ENCODE measurements at regions not wholly inside any gene's neighbourhood (a gene's known extent, or its start where the extent isn't known, plus 50 kb on each side); places are given as distances from the start of the nearest gene placed in this dataset.
"Not testable (repeated sequence)": the region's sequence is repeated elsewhere in the genome, so short reads cannot be mapped to it uniquely, and the experiment has no call there.

- no peak for DNase-seq (ENCODE audit: extremely low read depth in 1 of 11, low read depth in 9 of 11, low spot score in 4 of 11)
These were observed 126.5 kb upstream of the TNFSF4 start for GRCh38 chr1:173333581-173333980.

DNA sequence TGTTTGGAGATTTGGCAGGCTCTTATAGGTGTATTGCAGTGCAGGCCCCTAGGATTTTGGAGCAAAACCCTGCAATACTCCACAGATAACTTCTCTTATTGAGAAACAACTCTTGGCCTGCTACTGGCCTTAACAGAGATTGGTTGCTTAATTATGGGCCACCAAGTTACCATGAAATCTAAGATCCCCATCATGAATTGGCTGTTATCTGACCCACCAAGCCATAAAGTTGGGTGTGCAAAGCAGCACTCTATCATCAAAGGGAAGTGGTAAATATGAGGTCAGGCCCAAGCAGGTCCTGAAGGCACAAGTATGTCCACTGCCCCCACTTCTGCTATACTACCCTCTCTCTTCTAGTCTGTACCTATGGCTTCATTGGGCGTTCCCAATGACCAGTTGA, 130.0 kb upstream of the TNFSF4 start:
- DNase-seq (ENCODE audit: extremely low read depth in 1 of 11, low read depth in 9 of 11, low spot score in 4 of 11) = no peak

DNA sequence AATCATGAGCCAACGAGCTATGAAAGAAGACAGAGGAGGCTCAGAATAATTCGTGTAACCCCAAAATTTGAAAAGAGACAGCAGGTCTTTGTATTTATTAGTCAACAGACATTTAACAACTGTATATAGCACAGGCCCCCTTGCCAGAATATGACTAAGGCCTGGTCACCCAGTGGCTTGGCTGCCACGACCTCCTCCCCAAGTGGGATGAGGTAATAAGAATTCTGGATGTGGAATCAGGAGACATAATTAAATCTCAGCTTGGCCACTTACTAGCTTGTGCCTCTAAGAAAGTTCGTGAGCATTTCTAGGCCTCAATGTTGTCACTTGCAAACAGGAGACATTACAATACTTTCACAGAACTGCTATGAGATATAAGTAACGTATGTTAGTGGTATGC, 134.2 kb upstream of the TNFSF4 start:
- DNase-seq (ENCODE audit: extremely low read depth in 1 of 11, low read depth in 9 of 11, low spot score in 4 of 11) = no peak

DNA sequence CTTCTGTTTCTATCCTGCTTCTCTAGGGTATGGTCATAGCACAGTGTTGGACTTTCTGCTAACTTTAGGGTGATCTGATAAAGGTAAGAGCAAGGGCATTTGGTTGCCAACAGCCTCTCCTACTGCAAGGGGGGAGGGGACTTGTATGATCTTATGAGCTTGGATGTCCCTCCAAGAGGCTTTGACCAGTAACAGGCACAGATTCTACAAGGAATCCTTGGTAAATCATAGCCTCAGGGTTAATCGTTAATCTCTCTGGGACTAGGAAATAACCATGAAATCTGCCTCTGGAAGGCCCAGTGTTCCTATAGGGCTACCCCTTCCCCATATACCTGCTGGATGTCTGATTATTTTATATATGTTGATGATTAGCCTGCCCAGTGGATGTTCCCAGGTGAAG, 134.8 kb upstream of the TNFSF4 start:
- no peak for DNase-seq (ENCODE audit: extremely low read depth in 1 of 11, low read depth in 9 of 11, low spot score in 4 of 11)

GRCh38 chr1:173342736-173343135, 134.4 kb upstream of the PRDX6 start:
- DNase-seq (ENCODE audit: extremely low read depth in 1 of 11, low read depth in 9 of 11, low spot score in 4 of 11) = no peak

DNA sequence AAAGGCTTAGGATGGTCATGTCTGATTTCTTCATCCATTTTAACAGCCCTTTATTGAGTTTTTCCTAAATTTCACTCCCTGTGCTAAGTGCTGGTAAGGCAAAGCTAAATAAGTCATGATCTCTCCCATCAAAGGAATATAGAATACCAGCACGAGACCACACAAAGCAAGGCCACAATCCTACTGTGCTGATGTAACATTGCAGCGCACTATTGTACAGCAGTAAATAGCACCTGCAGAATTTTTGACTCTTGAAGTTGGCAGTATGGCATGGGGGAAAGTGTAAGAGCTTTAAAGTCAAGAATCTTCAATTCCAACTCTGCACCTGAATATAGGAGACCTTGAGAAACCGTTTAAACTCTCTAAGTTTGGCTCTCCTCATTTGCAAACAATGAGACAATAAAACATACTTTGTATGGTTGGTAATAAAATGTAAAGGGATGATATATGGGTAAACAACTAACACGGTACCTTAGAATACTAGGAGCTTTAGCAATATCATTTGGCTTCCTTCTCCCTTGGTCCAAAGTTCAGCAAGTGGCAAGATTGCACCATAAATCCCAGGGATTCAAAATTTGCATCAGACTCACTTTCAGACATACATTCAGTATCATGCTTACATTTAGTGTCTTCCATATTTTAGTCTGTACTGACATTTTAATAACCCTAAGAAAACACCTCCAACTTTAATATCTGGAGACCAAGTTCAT, 132.9 kb upstream of the PRDX6 start:
- no peak for DNase-seq (ENCODE audit: extremely low read depth in 1 of 11, low read depth in 9 of 11, low spot score in 4 of 11)

- DNase-seq (ENCODE audit: extremely low read depth in 1 of 11, low read depth in 9 of 11, low spot score in 4 of 11) = no peak
These were observed 129.8 kb upstream of the PRDX6 start for GRCh38 chr1:173347282-173347818.

DNA sequence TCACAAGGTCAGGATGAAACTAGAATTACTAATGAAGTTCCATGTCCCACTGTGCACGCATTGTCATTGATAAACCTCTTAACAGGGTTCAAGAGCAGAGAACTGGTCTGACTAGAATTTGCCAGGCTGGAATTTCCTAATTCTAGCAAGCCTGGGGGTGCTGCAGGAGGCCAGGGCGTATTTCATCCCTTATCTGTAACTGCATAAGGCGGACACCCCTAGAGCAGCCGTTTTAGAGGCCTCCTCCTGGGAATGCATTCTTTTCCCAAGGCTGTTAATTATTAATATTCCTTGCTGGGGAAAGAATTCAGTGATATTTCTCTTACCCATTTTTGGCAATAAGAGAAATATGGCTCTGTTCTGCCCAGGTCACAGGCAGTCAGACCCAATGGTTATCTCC, 124.5 kb upstream of the PRDX6 start:
- not testable (repeated sequence) for DNase-seq (ENCODE audit: extremely low read depth in 1 of 11, low read depth in 9 of 11, low spot score in 4 of 11)

DNA sequence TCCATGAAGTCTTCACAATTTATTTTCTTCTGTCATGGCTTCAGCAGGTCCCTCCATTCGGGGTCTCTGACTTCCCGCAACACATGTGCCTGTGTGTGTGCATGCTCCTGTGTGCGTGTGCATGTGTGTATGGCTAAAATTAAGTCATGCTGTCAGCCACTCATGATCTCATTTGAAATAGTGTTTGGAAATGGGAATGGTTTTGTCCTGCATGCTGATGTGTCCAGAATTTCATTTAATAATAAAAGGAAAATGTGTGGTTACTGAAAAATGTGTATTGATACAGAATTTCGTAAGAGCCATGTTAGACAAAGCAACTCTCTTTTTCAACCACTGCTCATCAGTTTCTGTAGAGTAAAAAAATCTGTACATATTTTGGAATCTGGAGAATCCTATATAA, 123.8 kb upstream of the PRDX6 start:
- DNase-seq (ENCODE audit: extremely low read depth in 1 of 11, low read depth in 9 of 11, low spot score in 4 of 11) = no peak

- DNase-seq (ENCODE audit: extremely low read depth in 1 of 11, low read depth in 9 of 11, low spot score in 4 of 11) = no peak
These were observed 122.2 kb upstream of the PRDX6 start for GRCh38 chr1:173354937-173355280.

DNA sequence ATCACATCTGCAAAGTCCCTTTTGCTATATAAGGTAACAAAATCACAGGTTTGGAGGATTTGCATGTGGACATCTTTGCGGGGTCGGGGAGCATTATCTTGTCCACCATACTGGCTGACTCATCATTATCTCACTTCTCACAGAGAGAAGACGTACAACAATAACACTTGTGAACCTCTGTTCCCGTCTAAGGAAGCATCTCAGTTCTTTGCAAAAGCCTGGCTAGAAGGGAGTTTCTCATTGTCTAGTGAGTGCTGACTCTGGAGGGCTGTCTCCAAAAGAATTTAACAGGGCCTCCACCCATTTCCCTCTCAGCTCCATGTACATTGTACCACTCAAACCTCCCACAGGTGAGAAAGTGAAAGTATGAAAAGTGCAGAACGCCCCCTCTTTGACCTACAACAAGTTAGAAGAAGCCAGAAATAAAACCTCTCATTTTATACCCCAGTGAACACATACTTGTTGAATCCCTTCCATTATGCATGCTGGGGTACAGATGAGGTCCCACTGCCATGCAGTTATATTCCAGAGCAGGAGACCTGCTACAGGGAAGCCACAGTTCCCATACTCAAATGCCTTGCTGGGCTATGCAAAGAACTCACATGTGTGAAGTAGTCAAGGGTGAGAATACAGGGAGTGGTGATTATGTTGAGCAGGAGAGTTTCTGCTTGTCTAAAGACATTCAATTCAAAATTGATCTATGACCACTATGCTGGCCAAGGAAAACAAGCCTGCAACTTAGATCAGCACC, 121.7 kb upstream of the PRDX6 start:
- DNase-seq (ENCODE audit: extremely low read depth in 1 of 11, low read depth in 9 of 11, low spot score in 4 of 11) = no peak

GRCh38 chr1:173356191-173356762, 120.9 kb upstream of the PRDX6 start:
- no peak for DNase-seq (ENCODE audit: extremely low read depth in 1 of 11, low read depth in 9 of 11, low spot score in 4 of 11)

DNA sequence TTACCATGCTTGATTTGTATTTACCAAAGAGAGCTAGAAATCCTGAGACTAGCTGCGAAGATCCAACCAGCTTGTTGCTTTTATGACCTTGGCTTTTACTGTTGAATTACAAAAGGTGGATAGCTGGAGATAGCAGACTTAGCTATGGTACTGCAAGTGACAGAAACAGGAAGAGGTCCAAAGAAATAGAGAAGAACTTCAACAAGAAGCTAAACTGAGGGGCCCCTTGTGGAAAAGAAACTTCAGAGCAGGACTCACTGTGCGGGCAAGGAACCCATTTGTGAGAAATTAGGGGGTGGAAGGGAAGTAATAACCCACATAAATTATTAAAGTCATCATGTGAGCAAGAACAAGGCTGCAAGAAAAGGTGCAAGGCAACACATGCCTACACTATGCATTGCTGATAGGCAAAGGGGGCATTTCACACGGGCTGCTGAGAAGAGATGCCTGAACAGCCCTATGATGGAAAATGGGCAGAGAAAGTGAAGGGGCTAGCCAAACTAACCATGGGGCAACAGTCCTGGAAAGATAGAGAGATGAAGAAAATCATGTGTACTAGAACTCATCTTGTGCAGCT, 116.6 kb upstream of the PRDX6 start:
- no peak for DNase-seq (ENCODE audit: extremely low read depth in 1 of 11, low read depth in 9 of 11, low spot score in 4 of 11)

GRCh38 chr1:173362543-173362942, 114.6 kb upstream of the PRDX6 start:
- no peak for DNase-seq (ENCODE audit: extremely low read depth in 1 of 11, low read depth in 9 of 11, low spot score in 4 of 11)

DNA sequence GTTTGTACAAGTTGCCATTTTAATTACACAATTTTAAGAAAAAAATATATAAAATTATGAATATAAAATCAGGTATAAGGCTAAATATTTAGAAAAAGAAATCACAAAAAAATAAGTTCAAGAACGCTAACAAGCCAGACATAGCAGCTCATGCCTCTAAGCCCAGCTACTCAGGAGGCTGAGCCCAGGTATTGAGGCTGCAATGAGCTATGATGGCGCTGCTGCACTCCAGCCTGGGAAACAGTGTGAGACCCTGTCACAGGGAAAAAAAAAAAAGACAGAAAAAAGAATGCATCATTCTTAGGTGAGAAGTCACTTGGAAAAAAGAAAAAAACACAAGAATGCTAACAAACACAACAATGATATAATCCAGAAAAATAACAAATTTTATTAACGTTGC, 112.3 kb upstream of the PRDX6 start:
- no peak for DNase-seq (ENCODE audit: extremely low read depth in 1 of 11, low read depth in 9 of 11, low spot score in 4 of 11)

DNA sequence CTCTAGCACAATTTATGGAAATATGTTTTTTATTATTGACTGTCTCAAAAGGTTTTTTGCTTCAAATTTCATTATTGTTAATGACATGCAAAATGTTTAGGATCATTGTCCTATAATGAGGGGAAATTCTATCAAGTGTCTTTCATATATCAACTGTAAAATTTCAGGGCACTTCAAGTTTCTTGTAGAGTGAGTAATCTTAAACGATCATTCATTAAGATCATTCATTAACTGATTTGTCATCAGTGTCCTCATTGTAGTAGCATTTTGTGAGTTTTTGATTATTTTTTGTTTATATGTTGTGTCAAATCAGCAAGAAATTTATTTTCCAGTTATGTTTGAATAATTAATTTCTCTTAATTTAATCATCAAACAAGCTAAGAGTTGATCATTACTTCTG, 111.8 kb upstream of the PRDX6 start:
- DNase-seq (ENCODE audit: extremely low read depth in 1 of 11, low read depth in 9 of 11, low spot score in 4 of 11) = no peak

DNA sequence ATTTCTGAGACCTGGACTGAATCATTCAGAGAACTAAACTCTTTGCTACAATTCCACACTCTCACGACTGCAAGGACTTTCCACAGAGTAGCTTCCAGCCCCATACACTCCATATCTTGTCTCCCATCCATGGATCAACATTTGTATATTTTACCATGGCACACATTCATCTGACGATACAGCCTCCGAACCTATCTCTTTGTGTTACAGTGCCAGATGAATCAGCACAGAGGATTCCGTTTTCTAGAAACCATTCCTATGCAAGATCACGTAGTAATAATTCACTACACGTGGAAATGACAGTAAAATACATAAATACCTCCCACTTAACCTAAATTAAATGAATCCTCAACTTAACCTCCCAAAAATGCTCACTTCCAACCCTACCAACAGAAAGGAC, 110.0 kb upstream of the PRDX6 start:
- DNase-seq (ENCODE audit: extremely low read depth in 1 of 11, low read depth in 9 of 11, low spot score in 4 of 11) = no peak

DNA sequence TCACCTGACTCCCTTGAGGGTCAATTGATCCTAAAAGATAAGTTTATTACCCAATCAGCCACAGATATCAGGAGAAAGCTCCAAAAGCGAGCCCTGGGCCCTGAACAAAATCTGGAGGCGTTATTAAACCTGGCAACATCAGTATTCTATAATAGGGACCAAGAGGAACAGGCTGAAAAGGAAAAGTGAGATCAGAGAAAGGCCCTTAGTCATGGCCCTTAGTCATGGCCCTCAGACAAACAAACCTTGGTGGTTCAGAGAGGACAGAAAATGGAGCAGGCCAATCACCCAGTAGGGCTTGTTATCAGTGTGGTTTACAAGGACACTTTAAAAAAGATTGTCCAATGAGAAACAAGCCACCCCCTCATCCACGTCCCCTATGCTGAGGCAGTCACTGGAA, 106.5 kb upstream of the PRDX6 start:
- DNase-seq (ENCODE audit: extremely low read depth in 1 of 11, low read depth in 9 of 11, low spot score in 4 of 11) = not testable (repeated sequence)

DNA sequence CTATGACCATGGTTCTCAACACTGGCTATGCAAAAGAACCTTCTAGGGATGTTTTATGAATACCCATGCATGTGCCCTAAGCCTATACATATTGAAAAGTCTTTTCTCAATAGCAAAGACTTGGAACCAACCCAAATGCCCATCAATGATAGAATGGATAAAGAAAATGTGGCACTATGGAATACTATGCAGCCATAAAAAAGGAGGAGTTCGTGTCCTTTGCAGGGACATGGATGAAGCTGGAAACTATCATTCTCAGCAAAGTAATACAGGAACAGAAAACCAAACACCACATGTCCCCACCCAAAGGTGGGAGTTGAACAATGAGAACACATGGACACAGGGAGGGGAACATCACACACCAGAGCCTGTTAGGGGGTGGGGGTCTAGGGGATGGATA, 101.1 kb upstream of the PRDX6 start:
- DNase-seq (ENCODE audit: extremely low read depth in 1 of 11, low read depth in 9 of 11, low spot score in 4 of 11) = not testable (repeated sequence)

GRCh38 chr1:173377266-173377665, 99.9 kb upstream of the PRDX6 start:
- no peak for DNase-seq (ENCODE audit: extremely low read depth in 1 of 11, low read depth in 9 of 11, low spot score in 4 of 11)

Measured in renal cortex interstitium (tissue), 11 donors.